Natural killer cell treated with Interleukin-12 subunit alpha and Interleukin-12 subunit beta and Interleukin-15 and Interleukin-18, amount 100 ng/mL, for 72 hours (primary cell): ENCODE measurements at regions not wholly inside any gene's neighbourhood (a gene's known extent, or its start where the extent isn't known, plus 50 kb on each side); places are given as distances from the start of the nearest gene placed in this dataset.
"Not testable (repeated sequence)": the region's sequence is repeated elsewhere in the genome, so short reads cannot be mapped to it uniquely, and the experiment has no call there.

Experiments
- ATAC-seq, 2 donors: fragments of 150-1000 bp; cut with Tn5 transposase in 1 of 2; sonication (Bioruptor Pico), chemical (Tn5 transposase) in 1 of 2; 2 replicates each; pipeline ENCODE4 v1.10.0; 2021
- DNase-seq: peaks from one replicate; pipeline ENCODE4 v3.0.0; 2022; ENCODE audit warnings: low spot score
- H3K27ac Mint-ChIP-seq, 2 donors: 1 replicate in 1 of 2; 2 replicates in 1 of 2; pipeline ENCODE4 v1.8.0; 2022; ENCODE audit warnings: mixed read lengths in 2 of 2, mild to moderate bottlenecking in 1 of 2, moderate library complexity in 1 of 2
- H3K27me3 Mint-ChIP-seq, 2 donors: 1 replicate in 1 of 2; 2 replicates in 1 of 2; pipeline ENCODE4 v1.8.0; 2022; ENCODE audit warnings: mixed read lengths in 2 of 2
- H3K36me3 Mint-ChIP-seq: one replicate; pipeline ENCODE4 v1.8.0; 2022; ENCODE audit warnings: mixed read lengths
- H3K4me1 Mint-ChIP-seq, 2 donors: 1 replicate in 1 of 2; 2 replicates in 1 of 2; pipeline ENCODE4 v1.8.0; 2022; ENCODE audit warnings: low read depth in 2 of 2, mixed read lengths in 2 of 2, mild to moderate bottlenecking in 1 of 2
- H3K4me3 Mint-ChIP-seq: one replicate; pipeline ENCODE4 v1.8.0; 2022; ENCODE audit warnings: mixed read lengths
- H3K9me3 Mint-ChIP-seq: 2 replicates; pipeline ENCODE4 v1.8.0; 2022; ENCODE audit warnings: mixed read lengths

GRCh38 chr13:61255040-61255796 is 160.4 kb downstream of the PCDH20 start:
- Mint-ChIP-seq H3K27ac (no peak overlapping the region), H3K4me3 (no peak overlapping the region), H3K36me3 (no peaks in the 10 kb centered on the region), H3K4me1 (no peaks in the 10 kb centered on the region), H3K9me3 (peaks cover 20% of the 10 kb centered on the region), H3K27me3 (no peaks in the 10 kb centered on the region)
- no peak for ATAC-seq
- DNase-seq = no peak

GRCh38 chr13:61253105-61253877 is 162.4 kb downstream of the PCDH20 start:
- H3K4me3 Mint-ChIP-seq = no peak overlapping the region
- no peaks in the 10 kb centered on the region for H3K27me3 Mint-ChIP-seq
- no peak for DNase-seq
- H3K27ac Mint-ChIP-seq = no peak overlapping the region
- H3K36me3 Mint-ChIP-seq = no peaks in the 10 kb centered on the region
- ATAC-seq = no peak
- peaks cover 20% of the 10 kb centered on the region for H3K9me3 Mint-ChIP-seq
- H3K4me1 Mint-ChIP-seq = no peaks in the 10 kb centered on the region

- Mint-ChIP-seq H3K36me3 (no peaks in the 10 kb centered on the region), H3K27ac (no peak overlapping the region), H3K4me3 (no peak overlapping the region), H3K9me3 (peaks cover 15% of the 10 kb centered on the region), H3K4me1 (no peaks in the 10 kb centered on the region), H3K27me3 (no peaks in the 10 kb centered on the region)
- ATAC-seq = no peak
- DNase-seq = no peak
These were observed 163.4 kb downstream of the PCDH20 start for GRCh38 chr13:61252213-61252612.

DNA sequence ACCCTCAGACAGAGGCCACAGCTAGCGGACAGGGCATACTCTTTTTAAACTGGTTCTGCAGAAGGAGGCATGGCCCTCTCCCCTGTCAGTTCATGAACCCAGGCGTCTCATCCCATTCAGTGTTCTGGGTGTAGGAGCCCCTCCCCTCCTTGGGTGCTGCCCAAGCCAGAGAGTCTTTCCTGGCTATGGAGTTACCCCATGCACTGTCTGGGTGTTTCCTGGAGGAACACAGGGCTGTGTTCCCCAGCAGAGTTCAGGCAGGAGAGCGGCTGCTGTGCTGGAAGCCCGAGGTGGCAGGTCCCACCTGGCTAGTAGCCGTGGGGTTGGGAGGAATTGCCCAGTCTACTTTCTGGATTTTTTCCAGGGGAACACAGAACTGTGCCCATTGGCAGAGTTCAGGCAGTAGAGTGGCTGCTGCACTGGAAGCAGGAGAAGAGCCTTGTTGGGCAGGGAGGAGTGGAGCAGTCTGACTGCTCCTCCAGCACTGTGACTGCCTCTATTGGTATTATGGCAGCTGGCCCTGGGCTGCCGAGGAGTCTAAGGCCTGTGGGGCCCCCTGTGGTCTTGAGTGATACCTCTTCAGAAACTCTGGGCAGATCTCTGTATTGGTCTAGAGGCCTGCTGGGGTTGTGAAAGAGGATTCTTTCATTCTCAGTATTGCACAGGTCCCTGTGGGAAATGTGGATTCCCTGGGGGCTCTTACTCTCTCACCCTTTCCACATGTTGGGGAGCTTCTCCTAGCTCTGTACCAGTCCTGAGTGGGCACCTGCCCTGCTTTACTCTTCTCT is 168.3 kb downstream of the PCDH20 start:
- Mint-ChIP-seq H3K27me3 (no peaks in the 10 kb centered on the region), H3K27ac (no peak overlapping the region), H3K4me3 (no peak overlapping the region), H3K4me1 (no peaks in the 10 kb centered on the region), H3K36me3 (no peaks in the 10 kb centered on the region), H3K9me3 (peaks cover 7% of the 10 kb centered on the region)
- ATAC-seq (peak in 1 of 2 donors; percentile 17), DNase-seq (no peak)

- no peak overlapping the region for H3K27ac Mint-ChIP-seq
- no peaks in the 10 kb centered on the region for H3K27me3 Mint-ChIP-seq
- no peaks in the 10 kb centered on the region for H3K4me1 Mint-ChIP-seq
- H3K36me3 Mint-ChIP-seq = no peaks in the 10 kb centered on the region
- ATAC-seq = no peak
- no peak overlapping the region for H3K4me3 Mint-ChIP-seq
- no peak for DNase-seq
- H3K9me3 Mint-ChIP-seq = peaks cover 9% of the 10 kb centered on the region
These were observed 169.3 kb downstream of the PCDH20 start for GRCh38 chr13:61246351-61246750.

DNA sequence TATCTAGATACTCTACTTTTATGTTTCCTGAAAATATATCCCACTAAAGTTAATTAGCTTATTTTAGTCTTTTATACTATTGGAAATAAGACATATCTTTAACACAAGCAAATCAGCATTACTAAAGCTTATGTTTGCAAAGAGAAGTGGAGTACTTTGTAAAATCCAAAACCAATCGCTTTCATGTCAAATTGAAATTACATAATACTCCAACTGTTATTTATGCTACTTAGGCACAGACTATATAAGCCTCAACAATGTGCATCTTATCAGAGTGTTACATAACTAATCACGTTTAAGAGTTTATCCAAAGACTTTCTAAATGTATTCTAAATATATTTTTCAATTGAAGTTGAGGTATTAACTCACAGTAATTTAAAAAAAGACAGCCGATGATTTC is 200.0 kb downstream of the PCDH20 start:
- no peak for DNase-seq
- Mint-ChIP-seq H3K27me3 (no peaks in the 10 kb centered on the region), H3K36me3 (no peaks in the 10 kb centered on the region), H3K4me3 (no peak overlapping the region), H3K4me1 (no peaks in the 10 kb centered on the region), H3K27ac (no peak overlapping the region), H3K9me3 (peaks cover 21% of the 10 kb centered on the region)
- ATAC-seq = no peak

DNA sequence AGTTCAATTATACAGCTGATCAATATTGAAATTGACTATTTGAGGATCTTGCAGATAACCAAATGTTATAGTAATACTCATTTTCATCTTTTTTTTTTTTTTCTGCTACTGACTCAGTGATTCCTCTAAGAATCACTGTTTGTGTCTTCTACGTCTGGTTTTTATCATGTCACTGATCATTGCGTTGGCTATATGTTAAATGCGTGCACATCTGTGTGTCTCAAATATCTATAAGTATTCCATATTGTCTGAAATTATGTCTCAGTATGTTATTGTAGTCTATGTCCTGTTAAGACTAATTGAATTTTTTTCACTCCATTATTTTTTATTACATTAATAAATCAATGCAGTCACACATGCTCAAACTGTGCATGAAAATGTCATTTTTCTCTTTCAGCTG is 200.5 kb downstream of the PCDH20 start:
- ATAC-seq (no peak), DNase-seq (no peak)
- H3K9me3 Mint-ChIP-seq = peaks cover 21% of the 10 kb centered on the region
- H3K27ac Mint-ChIP-seq = no peak overlapping the region
- no peaks in the 10 kb centered on the region for H3K27me3 Mint-ChIP-seq
- no peaks in the 10 kb centered on the region for H3K36me3 Mint-ChIP-seq
- H3K4me1 Mint-ChIP-seq = no peaks in the 10 kb centered on the region
- H3K4me3 Mint-ChIP-seq = no peak overlapping the region

DNA sequence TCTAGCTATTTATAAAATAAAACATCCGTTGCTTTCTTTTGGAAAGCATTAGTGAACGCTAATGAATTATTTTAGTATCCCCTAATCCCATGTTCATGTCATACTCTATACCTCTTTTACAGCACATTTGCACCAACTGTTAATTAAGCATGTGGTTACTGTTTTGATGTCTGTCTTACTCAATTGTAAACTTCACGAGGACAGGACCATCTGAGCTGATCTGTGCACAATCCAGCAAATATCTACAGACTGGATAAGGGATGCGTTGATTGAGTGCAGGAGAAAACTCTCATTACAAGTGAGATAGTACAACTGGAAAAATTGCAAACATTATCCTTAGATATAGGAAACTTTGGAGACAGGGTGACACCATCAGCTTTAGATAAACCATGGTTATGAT is 201.1 kb downstream of the PCDH20 start:
- Mint-ChIP-seq H3K36me3 (no peaks in the 10 kb centered on the region), H3K4me1 (no peaks in the 10 kb centered on the region), H3K4me3 (no peak overlapping the region), H3K27ac (no peak overlapping the region), H3K27me3 (no peaks in the 10 kb centered on the region), H3K9me3 (peaks cover 21% of the 10 kb centered on the region)
- DNase-seq (no peak), ATAC-seq (no peak)

- H3K4me3 Mint-ChIP-seq, DNase-seq, ATAC-seq, H3K36me3 Mint-ChIP-seq, H3K4me1 Mint-ChIP-seq, H3K27me3 Mint-ChIP-seq, H3K27ac Mint-ChIP-seq: not testable (repeated sequence)
- H3K9me3 Mint-ChIP-seq = peaks cover 14% of the 10 kb centered on the region
These were observed 209.8 kb downstream of the PCDH20 start for GRCh38 chr13:61205898-61206297.

GRCh38 chr13:61204025-61204424 is 211.6 kb downstream of the PCDH20 start:
- Mint-ChIP-seq H3K27ac (no peak overlapping the region), H3K9me3 (peaks cover 17% of the 10 kb centered on the region), H3K4me3 (no peak overlapping the region), H3K27me3 (no peaks in the 10 kb centered on the region), H3K36me3 (peaks cover 7% of the 10 kb centered on the region), H3K4me1 (no peaks in the 10 kb centered on the region)
- DNase-seq (no peak), ATAC-seq (no peak)

DNA sequence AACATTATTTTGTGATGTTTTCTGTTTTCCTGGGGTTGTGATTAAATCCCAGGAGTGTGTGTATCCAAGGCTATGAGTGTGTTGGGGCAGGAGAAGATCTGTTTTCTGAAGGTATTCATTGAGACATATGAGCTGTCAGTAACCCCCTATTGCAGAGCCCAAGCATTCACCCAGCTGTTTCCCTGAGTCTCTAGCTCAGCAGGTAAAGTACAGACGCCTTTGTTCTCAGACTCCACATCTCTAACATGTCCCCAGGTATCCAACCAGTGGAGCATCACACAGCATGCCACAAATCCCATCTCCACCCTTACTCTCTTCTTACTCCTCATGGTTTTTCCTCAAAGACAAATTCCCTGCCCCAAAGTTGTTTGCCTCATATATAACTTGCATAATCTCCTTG is 213.6 kb downstream of the PCDH20 start:
- Mint-ChIP-seq H3K4me1 (no peaks in the 10 kb centered on the region), H3K27me3 (no peaks in the 10 kb centered on the region), H3K27ac (no peak overlapping the region), H3K4me3 (no peak overlapping the region), H3K36me3 (peaks cover 7% of the 10 kb centered on the region), H3K9me3 (peaks cover 17% of the 10 kb centered on the region)
- no peak for ATAC-seq
- no peak for DNase-seq

- Mint-ChIP-seq H3K27ac (no peak overlapping the region), H3K4me3 (no peak overlapping the region), H3K9me3 (peaks cover 21% of the 10 kb centered on the region), H3K36me3 (no peaks in the 10 kb centered on the region), H3K4me1 (no peaks in the 10 kb centered on the region), H3K27me3 (no peaks in the 10 kb centered on the region)
- no peak for ATAC-seq
- DNase-seq = no peak
These were observed 222.8 kb downstream of the PCDH20 start for GRCh38 chr13:61192826-61193225.

GRCh38 chr13:61188057-61188456 is 227.6 kb downstream of the PCDH20 start:
- no peak overlapping the region for H3K27ac Mint-ChIP-seq
- H3K9me3 Mint-ChIP-seq = peaks cover 14% of the 10 kb centered on the region
- H3K4me1 Mint-ChIP-seq = no peaks in the 10 kb centered on the region
- ATAC-seq (no peak), DNase-seq (no peak)
- no peak overlapping the region for H3K4me3 Mint-ChIP-seq
- H3K36me3 Mint-ChIP-seq = no peaks in the 10 kb centered on the region
- H3K27me3 Mint-ChIP-seq = no peaks in the 10 kb centered on the region

DNA sequence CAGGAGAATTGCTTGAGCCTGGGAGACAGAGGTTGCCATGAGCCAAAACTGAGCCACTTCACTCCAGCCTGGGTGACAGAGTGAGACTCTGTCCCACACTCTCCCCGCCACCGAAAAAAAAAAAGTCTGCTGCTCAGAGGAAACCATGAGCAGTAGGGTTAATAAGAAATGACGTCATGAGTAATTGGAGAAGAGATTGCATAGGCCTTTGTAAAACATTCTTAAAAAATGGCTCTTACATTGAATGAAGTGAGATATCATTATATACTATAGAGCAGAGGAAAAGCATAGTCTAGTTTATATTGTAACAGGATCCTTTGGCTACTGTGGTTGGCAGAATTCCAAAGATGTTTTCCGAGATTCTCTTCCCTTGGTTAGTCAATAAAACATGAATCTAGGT is 228.2 kb downstream of the PCDH20 start:
- Mint-ChIP-seq H3K36me3 (no peaks in the 10 kb centered on the region), H3K27me3 (no peaks in the 10 kb centered on the region), H3K27ac (no peak overlapping the region), H3K9me3 (peaks cover 9% of the 10 kb centered on the region), H3K4me3 (no peak overlapping the region), H3K4me1 (no peaks in the 10 kb centered on the region)
- no peak for DNase-seq
- no peak for ATAC-seq
